NCI-H82 (cell line): ENCODE measurements at regions not wholly inside any gene's neighbourhood (a gene's known extent, or its start where the extent isn't known, plus 50 kb on each side); places are given as distances from the start of the nearest gene placed in this dataset.

ENCODE experiments used
- DNase-seq: peaks from one replicate; lab custom pipeline; 2025; lab: John Stamatoyannopoulos, UW

DNA sequence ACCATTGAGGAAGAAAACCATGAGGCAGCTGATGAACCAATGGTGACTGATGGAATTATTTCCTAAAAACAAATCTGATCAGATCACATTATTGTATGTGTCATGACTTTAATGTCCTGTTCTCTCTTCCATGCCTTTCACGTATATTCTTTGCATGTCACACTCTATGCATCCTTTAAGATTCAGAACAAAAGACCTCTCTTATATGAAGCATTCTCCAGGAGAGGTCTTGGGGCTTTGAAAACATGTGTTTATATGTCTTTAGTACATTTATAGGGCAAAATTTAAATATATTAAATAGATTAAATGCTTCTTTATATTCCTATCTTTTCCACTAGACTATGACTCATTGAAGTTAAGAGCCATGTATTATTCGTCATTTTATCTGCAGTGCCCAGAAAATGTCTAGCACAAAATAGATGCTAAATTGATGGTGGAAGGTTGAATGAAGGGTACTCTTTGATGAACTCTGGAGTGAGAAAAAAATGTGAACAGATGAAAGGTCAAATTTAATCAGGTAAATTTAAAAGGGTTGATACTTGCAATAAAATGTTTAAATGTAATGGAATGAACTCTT, 196.3 kb downstream of the PSAT1 start:
- DNase-seq: no peak

DNA sequence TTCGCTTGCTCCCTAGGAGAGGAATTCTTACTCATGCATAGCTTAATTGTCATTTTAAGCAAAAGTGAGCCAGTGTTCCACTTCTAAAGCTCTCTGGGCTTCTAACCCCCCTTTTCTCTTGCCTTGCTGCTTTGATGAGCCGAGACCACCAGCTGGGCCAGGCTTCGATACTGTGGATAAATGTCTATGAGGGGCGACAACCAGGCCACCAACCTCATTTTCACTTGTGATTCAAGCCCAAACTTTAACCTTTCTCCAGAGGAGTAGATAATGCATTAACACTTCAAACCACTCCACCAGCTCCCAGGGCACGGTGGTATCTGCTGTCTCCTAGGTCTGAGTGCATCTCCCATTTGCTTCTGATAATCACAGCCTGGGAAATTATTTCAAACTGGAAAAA, 205.6 kb downstream of the PSAT1 start:
- no peak for DNase-seq

DNA sequence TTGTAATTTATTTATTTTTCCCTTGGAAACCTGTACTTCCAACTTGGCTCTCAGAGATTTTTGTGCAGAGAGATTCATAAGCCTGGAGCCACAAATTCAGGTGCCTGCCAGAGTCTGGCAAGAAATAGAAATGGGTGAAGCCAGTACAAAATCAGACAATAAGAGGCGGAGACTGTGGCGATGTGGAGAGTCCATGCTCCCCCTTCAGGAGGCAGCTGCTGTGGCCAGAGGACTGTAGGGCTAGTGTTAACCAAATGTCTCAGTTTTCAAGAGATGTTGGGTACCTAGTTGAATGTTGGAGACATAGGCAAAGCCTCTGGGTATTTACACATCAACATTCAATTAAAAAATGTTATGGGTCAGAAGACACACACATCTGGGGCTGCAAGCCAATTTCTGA, 208.6 kb downstream of the PSAT1 start:
- DNase-seq: no peak

DNA sequence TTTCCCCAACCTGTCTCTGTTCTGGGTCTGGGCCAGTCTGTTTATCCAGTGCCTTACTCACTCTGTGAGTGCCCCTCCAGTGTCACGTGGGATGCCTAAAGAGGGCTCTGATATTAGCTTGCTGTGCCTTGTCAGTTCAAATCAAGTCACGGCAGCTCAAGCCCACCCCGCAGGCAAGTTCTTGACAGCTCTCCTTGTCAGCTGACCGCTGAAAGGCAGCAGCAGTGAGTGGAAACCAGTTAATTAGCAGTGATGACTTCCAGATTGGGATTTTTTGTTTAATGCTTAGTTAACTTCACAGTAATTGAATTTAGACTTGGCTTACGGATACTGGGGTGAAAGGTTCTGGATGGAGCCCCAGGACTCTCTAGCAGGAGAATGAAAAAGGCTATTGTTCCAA, 210.1 kb downstream of the PSAT1 start:
- peak; percentile 8 for DNase-seq

DNA sequence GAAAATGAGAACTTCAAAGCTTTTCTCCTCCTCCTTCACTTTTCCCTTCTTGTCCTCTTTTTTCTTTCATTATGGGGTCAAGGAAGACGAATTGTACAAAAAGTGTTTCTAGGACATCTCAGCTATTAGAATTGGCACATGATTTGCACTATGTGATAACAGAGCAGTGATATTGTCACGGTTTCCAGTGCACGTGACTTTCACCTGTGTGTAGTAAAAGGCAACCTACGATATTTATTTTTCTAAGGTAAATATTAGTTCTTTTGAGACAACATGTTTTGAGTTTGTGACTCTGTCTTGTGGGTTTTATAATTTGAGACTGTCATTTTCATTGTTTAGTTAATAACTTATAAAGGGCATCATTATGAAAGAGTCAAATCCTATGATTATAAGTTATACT, 213.1 kb downstream of the PSAT1 start:
- DNase-seq: no peak

DNA sequence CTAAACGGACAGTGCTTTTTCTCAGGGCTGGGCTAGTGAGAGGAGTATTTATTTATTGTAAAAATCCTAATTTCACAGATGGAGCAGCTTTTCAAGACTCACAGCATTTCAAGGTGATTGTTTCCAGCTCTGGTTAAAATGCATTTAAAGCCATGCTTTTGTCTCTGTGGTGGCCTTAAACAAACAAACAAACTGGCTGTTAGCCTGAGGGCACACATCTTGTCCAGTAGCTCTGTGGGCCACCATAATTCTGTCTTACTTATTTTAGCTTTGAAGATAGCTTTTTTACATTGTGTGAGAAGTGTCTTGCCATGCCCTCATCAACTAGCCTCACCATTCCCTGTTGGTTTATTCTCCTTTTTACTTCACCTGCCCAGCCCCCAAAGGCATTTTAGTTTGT, 218.2 kb downstream of the PSAT1 start:
- no peak for DNase-seq

DNA sequence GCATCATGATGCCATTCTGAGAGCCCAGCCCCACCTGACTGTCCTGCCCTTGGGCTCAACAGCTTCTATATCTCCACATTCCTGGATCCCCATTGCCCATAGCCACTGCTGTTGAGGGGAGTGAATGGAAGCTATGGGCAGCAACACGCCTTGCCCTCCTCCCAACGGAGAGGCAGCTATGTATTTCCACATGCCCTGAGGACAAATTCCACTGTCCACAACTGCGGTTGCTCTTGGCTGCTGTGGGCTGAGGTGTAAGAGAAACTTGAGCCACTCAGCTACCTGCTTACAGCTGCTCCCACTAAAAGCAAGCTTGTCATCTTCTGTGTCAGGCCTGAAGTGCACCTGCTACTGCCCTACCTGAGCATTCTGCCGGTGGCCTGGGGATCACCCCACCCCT, 222.9 kb downstream of the PSAT1 start:
- no peak for DNase-seq

DNA sequence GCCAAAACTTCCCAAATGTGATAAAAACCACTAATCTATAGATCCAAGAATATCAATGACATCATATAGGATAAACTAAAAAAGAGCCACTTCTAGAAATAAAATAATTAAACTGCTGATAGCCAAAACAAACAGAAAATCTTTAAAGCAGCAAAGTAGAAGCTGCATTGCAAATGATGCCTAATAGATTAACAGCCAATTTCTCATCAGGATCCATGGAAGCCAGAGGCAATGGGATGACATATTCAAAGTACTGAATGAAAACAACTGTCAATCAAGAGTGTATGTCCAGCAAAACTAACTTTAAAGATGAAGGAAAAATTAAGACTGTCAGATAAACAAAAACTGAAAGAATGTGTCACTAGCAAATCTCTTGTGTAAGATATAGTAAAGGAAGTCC, 224.8 kb downstream of the PSAT1 start:
- DNase-seq: no peak

DNA sequence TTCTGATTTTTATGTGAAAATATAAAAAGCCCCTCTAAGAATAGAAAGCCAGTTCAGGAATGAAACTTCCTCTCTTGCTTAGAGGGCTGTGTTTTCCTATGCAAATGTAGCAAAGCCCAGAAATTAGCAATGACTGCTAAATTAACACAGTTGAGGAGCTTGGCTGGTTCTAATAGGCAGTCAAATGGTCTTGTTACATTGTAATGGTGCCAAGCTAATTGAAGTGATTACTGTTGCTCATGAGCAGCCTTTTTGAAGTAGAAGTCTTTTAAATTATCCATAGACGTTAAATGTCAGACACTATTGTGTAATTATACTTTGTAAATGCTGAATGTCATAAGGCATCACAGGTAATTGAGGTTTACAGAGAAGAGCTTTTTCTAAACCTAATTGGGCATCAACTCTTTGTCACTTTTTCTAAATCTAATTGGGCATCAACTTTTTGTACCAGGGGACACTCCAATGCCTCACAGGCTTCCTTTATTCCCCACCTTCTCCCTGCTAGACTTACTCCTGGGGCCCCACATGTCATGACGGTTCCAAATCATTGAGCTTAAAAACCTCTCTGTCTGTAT, 229.1 kb downstream of the PSAT1 start:
- DNase-seq: no peak

DNA sequence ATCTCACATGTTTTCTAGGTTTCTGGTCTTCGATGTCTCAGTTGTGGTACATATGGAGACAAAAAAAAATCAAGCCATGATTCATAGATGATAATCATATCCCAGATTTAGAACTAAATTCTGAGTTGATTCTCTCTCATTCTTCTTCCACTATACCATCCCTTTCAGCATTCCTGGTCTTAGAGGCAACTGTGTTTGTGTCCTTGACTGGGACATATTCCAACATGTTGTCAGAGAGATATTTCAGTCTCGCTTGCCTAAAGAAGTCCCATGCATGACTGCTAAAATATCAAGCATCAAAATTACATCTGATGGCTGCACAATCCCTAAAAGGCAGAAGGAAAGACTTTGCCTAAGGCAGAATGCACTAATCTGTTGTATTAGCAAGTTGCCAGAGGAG, 236.6 kb downstream of the PSAT1 start:
- no peak for DNase-seq

DNA sequence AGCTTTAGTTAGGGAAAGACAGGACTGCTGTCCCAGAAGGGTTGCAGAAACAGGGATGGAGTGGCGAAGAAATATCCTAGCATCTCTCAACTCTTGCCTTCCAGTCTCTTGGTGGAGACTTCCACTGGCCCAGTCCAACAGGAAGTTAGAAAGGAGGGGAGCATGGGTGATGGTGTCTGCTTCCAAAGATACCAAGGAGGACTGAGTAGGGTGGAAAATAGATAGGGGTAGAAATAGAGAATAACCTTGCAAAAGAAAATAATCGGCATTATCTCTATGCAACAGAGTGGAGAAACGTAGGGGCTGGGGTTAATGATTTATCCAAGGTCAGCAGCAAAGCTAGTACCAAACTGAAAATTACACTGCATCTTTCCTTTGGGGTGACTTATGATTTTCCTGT, 242.3 kb downstream of the PSAT1 start:
- no peak for DNase-seq

DNA sequence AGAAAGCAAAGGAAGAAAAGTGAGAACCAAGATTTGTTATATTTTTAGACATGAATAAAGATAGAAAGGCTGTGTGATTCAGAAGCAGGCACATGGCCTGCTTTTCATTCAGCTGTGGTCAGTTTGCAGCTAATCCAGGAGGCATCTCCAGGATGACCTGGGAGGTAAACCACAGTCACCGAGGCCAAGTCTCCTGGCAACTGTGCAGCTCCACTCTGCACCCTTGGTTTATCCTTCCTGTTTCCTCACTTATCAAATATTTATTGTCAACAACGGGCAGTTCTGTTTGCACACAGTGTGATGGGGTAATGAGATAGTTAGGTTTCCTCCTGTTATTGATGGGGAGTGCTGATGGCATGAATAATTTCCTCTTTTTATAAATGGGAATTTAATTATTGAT, 243.0 kb downstream of the PSAT1 start:
- DNase-seq: no peak

DNA sequence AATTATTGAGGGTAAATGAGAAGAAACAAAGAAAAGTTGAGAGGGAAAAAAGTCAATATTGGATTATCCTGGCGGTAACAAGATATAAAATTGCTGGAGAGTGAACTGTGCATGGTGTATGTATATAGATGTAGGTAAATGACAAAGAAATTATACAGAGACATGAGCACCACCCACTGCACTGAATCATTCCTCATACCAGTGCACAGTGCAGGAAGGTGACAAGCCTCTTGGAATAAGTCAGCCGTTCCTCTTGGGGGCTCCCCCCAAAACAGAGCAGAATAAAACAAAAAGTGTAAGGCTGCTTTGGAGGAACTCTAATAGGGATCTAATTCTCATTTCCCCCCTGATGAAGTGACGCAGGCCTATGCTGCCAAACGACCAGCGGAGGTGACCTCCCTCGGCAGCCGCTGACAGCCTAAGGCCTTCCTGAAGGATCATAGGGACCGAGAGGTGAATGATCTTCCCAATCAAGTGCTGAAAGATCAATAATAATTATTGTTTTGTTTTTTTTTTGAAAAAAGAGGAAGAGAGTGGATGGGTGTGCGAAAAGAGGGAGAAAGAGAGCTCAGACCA, 245.0 kb downstream of the PSAT1 start:
- no peak for DNase-seq

DNA sequence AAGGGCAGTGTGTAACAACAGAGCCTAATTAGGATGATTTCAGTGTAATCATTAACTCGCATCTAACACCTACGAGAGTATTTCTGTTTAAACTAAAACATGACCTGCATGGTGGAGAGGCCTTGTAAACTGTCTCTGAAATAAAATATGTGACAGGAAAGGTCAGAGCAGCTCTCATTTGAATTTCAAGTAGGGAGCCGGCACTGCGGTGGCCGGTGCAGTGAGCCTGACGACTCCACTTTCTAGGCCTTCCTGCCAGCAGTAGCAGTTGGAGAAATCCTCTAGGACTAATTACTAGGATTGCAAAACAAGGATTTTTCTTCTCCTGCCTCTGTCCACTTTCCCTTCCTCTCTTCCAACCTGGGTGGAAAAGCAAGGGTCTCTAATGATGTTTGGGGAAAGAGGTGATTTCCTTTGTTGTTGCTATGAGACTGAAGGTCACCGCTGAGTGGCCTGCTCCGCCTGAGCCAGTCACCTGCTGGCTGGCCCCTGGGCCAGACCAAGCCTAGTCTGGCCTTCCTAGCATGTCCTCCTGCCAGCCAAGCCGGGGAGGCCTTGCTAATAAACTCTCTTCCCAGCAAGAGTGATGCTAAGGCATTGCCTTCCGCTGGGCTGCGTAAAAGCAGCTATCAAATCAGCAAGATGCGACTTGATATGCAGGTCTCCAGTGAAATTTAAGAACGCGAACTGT, 245.7 kb downstream of the PSAT1 start:
- DNase-seq: no peak

DNA sequence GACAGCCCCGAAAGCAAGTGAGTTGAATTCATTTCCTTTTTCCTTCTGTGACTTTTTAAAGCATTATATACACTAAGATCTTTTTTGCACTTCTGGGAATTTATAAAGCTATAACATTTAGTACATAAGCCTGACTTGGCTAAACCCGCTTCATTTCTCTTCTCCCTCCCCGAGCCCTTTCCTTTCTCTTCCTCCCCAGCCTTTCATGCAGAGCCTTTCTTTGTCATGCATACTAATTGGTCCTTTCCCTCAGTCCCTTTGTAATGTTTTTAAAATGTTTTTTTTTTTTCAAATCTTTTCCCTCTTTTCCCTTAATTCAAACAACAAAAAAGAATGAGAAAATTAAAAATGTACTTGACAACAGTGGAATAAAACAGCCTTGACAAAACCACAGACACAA, 246.4 kb downstream of the PSAT1 start:
- no peak for DNase-seq

DNA sequence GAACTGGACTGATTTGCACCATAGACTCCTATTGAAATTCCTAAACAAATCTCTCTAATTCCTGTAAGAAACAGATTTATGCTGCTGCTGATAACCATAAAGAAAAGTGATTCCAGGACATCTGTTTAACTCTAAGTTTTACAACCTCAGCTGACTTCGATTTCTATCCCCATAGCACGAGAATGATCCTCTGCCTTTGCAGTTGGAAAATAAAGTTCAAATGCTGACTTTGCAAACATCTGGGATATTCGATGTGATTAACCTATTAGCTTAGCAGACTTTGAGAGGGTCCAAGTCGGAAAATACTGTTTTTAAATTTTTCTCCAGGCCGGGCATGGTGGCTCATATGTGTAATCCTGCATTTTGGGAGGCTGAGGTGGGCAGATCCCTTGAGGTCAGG, 247.3 kb downstream of the PSAT1 start:
- DNase-seq: no peak

DNA sequence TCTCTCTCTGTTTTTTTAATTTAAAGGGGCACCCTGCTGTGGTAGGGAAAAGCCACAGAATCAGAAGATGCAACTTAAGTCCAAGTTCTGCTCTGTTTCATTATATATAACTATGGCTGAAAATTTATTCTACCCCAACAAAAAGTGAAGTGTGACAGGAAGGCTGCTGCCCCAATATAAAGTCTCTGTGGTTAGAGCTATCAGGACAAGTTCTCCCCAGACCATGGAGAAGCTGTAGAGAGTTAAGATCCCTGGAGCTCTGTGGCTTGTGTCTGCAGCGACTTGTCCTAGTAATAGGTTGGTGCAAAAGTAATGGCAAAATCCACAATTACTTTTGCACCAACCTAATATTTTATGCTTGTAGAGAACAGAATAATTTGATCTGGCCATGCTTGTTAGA, 250.9 kb downstream of the PSAT1 start:
- DNase-seq: no peak

DNA sequence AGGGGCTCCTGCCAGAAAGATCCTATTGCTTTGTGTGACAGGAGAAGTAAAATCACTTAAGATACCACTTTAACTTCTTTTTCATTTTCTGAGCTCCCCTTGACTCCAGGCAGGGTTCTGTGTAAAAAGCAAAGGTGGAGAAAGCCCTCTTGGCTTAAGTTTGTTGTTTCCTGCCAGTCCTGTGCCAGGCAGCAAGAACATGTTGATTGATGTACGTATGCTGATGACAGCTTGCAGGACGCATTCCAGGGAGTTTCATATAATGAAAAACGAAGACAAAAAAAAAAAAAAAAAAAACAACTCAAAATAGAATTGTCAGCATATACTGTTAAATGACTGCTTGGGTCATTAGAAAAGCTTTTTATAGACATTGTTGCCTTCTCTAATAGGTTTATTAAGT, 251.7 kb downstream of the PSAT1 start:
- DNase-seq: no peak

DNA sequence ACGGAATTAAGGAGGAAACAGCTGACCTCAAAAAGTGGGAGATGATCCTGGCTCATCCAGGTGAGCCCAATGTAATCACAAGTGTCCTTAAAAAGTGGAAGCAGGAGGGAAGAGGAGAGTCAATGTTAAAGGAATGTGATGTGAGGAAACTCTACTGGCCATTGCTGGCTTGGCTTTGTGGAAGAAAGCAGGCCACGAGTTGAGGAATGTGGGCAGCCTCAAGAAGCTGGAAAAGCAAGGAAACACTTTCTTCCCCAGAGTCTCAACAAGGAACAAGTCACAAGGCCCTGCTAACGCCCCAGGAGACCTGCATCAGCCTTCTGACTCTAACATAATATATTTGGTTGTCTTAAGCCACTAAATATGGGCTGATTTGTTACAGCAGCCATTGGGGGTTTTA, 252.8 kb downstream of the PSAT1 start:
- DNase-seq: no peak

DNA sequence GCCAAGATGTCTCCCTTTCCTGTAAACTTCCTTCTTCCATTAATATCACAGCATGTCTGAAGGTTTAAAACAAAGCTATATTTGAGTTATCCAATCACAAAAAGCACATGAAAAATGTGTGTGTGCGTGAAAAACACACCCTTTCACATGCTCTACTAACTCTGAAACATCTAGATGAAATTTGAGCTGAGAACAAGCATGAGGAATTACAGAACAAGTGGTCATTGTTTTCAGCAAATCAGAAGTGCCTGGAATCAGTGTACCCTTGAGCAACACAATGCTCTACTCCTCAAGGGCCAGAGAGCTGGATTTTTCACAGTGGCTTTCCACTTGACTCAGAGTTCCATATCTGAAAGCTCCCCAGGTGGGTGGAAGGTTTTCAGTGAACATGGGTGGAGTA, 255.9 kb downstream of the PSAT1 start:
- no peak for DNase-seq

DNA sequence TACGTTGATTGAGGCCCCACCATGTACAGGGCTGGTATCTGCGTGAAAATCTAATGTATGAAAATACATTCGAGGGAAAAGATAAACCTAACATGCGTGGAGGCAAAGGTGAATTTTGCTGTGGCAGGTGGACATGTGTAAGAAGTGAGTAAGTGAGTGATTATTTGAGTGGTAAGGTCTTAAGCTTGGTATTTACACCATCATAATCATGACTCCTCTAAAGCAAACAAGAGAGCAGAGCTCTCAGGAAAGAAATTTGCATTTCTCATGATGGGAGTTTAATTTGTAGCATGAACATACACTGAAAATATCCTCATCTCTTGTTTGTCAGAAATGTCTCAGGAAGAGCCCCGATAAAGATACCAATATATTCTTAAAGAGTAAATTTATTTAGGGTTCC, 260.6 kb downstream of the PSAT1 start:
- DNase-seq: no peak

DNA sequence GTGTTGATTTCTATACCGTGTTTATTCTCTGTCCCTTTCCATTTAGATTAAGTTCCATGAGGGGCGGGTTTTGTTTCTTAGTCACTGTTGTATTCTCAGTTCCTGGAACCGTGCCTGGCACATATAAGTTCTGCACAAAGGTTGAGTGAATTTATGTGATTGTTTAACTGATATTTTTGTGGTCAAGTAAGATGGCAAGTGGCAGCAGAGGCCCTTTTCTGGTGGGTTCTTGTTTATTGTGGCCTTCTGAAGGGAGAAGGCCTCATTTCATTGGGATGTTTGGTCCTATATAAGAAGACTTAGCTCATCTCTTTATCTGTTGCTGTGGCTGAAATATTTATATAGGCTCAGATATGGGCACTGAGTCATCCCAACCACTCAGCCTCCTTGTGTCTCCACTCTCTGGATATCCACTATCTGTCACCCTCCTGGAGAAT, 262.5 kb downstream of the PSAT1 start:
- DNase-seq: no peak

DNA sequence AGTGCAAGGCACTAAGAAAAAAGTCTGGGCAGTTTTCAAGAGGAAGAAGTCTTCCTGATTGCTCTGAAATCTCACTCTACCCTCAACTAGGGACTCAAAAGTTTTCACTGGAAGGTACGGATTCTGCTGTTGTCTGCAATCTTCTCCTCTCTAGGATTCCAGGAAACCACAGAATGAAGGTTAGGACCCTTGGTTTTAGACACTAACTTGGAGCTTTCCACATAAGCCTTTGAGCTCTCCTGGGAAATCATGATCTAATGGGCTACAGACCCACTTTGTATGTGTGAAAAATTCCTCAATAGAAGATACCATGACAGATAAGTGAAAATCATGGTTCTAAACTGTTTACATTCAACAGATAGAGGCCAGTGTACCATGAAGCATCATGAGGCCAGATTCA, 265.1 kb downstream of the PSAT1 start:
- DNase-seq: no peak

DNA sequence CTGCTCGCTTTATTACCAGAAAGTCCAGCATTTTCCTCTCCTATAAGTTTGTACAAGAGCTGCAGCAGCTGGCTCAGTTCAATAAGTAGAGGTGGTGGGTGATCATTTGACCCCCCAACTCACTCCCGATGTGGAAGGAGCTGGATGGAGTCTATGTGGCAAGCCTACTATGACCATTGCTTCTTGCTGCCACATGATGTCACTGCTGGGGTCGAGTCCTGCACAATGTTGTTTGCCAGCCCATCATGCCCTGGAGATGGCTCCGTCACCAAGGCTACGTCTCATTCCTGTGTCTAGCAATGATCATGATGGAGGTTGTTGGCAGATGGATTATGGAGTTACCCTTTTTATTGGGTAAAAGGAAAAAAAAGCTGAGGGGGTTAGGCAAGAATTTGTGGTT, 266.3 kb downstream of the PSAT1 start:
- no peak for DNase-seq
